PC-9 (cell line): ENCODE measurements at regions not wholly inside any gene's neighbourhood (a gene's known extent, or its start where the extent isn't known, plus 50 kb on each side); places are given as distances from the start of the nearest gene placed in this dataset.

Experiments used
- BruUV-seq: library from RNA; stranded (reverse); fragments of 400-500 nt; replicated peaks from 2 replicates; lab custom pipeline; 2021; lab: Mats Ljungman, UMichigan
- CTCF ChIA-PET: fragments of 300-600 bp; sonication (Branson Sonifier 250); formaldehyde crosslinking; loops from one replicate; lab custom pipeline; 2022; ENCODE audit warnings: antibody characterized with exemption; lab: Charles Lee
- POLR2A ChIA-PET: fragments of 300-600 bp; sonication (Branson Sonifier 250); formaldehyde crosslinking; loops from one replicate; lab custom pipeline; 2022; ENCODE audit warnings: antibody characterized with exemption; ENCODE audit not compliant: unreplicated experiment; lab: Charles Lee
- DNase-seq, 2 experiments: peaks; one replicate each; pipeline versions ENCODE4 v3.0.0 to v3.0.0-alpha.2; 2015 to 2022; ENCODE audit warnings: mixed read lengths in 1 of 2
- H2AFZ ChIP-seq: fragments of 200-600 bp; sonication (generic); 2 replicates; pipeline ENCODE4 v1.8.1; 2017; ENCODE audit warnings: antibody characterized with exemption
- H3F3A ChIP-seq: fragments of 200-600 bp; sonication (generic); 2 replicates; pipeline ENCODE4 v1.8.1; 2017; ENCODE audit warnings: antibody characterized with exemption, mild to moderate bottlenecking, low read depth; ENCODE audit not compliant: insufficient read depth
- H3K27ac ChIP-seq: fragments of 200-600 bp; sonication (generic); 2 replicates; pipeline ENCODE4 v1.6.1; 2016; ENCODE audit warnings: mixed run types
- H3K27me3 ChIP-seq: fragments of 200-600 bp; sonication (generic); 2 replicates; pipeline ENCODE4 v1.6.1; 2016; ENCODE audit warnings: low read depth, mixed run types; ENCODE audit not compliant: insufficient read depth
- H3K36me3 ChIP-seq: fragments of 200-600 bp; sonication (generic); 2 replicates; pipeline ENCODE4 v1.6.1; 2016; ENCODE audit warnings: low read depth, mixed run types
- H3K4me1 ChIP-seq: fragments of 200-600 bp; sonication (generic); replicated peaks from 2 replicates; pipeline ENCODE4 v1.6.1; 2016; ENCODE audit warnings: mixed run types; ENCODE audit not compliant: insufficient read depth
- H3K4me2 ChIP-seq: fragments of 200-600 bp; sonication (generic); 2 replicates; pipeline ENCODE4 v1.6.1; 2017; ENCODE audit warnings: mixed run types
- H3K4me3 ChIP-seq: fragments of 200-600 bp; sonication (generic); 2 replicates; pipeline ENCODE4 v1.6.1; 2016; ENCODE audit warnings: mixed run types
- H3K79me2 ChIP-seq: fragments of 200-600 bp; sonication (generic); 2 replicates; pipeline ENCODE4 v1.6.1; 2017; ENCODE audit warnings: low read depth, mixed run types
- H3K9me2 ChIP-seq: fragments of 200-600 bp; sonication (generic); 2 replicates; pipeline ENCODE4 v1.8.1; 2017; ENCODE audit warnings: mild to moderate bottlenecking; ENCODE audit not compliant: insufficient read depth
- H3K9me3 ChIP-seq: fragments of 200-600 bp; sonication (generic); 2 replicates; pipeline ENCODE4 v1.8.1; 2016; ENCODE audit warnings: low read depth; ENCODE audit not compliant: insufficient read depth
- H4K20me1 ChIP-seq: fragments of 200-600 bp; sonication (generic); 2 replicates; pipeline ENCODE4 v1.8.1; 2017; ENCODE audit not compliant: insufficient read depth
- EZH2 ChIP-seq: fragments of 200-600 bp; sonication (generic); IDR thresholded peaks from 2 replicates; pipeline ENCODE4 v1.8.0; 2017; ENCODE audit warnings: antibody characterized with exemption, low read depth
- intact Hi-C: fragments of 100-400 bp; cut with micrococcal nuclease; formaldehyde crosslinking; loops from one replicate; pipeline ENCODE4 v1.10.0; 2022; ENCODE audit not compliant: unreplicated experiment
- TF ChIP-seq, protein P1 (sequence below): fragments of 200-600 bp; sonication (generic); conservative IDR thresholded peaks from 2 replicates; pipeline ENCODE4 v1.6.1; 2017; ENCODE audit warnings: mixed run types, antibody characterized with exemption, mild to moderate bottlenecking, moderate library complexity

DNA sequence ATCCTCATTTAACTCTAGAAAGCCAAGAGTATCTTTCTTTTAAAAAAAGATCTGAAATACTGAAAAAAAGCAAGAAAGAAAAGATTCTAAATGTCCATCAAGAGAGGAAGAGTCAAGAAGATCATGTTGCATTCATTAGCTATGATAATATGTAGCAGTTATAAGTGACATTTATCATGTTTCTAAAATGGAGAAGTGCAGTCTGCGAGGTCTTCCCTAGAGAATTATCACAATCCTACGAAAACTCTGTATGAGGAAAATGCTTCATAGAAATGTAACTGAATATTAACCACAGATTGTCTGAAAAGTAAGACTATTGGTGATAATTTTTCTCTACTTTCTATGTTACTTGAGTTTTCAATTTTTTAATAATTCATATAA is 77.4 kb upstream of the USP47 start:
- no peaks in the 10 kb centered on the region for H3K9me2 ChIP-seq
- no peaks in the 10 kb centered on the region for H3K79me2 ChIP-seq
- no peak for DNase-seq
- no peaks in the 10 kb centered on the region for H3K9me3 ChIP-seq
- H3K36me3 ChIP-seq = no peaks in the 10 kb centered on the region
- no peak overlapping the region for H3K27ac ChIP-seq
- H3K27me3 ChIP-seq = peaks cover 71% of the 10 kb centered on the region
- H4K20me1 ChIP-seq = no peaks in the 10 kb centered on the region
- no TSS peak for BruUV-seq
- ChIA-PET POLR2A (no interaction called here), CTCF (no interaction called here)
- H3K4me3 ChIP-seq = no peak overlapping the region
- H3K4me1 ChIP-seq = no peaks in the 10 kb centered on the region
- intact Hi-C loops = no loop called here
- no peak overlapping the region for H2AFZ ChIP-seq
- no peak for TF ChIP-seq EZH2
- TF ChIP-seq, protein P1, sequence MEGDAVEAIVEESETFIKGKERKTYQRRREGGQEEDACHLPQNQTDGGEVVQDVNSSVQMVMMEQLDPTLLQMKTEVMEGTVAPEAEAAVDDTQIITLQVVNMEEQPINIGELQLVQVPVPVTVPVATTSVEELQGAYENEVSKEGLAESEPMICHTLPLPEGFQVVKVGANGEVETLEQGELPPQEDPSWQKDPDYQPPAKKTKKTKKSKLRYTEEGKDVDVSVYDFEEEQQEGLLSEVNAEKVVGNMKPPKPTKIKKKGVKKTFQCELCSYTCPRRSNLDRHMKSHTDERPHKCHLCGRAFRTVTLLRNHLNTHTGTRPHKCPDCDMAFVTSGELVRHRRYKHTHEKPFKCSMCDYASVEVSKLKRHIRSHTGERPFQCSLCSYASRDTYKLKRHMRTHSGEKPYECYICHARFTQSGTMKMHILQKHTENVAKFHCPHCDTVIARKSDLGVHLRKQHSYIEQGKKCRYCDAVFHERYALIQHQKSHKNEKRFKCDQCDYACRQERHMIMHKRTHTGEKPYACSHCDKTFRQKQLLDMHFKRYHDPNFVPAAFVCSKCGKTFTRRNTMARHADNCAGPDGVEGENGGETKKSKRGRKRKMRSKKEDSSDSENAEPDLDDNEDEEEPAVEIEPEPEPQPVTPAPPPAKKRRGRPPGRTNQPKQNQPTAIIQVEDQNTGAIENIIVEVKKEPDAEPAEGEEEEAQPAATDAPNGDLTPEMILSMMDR = no peak
- H3F3A ChIP-seq = no peaks in the 10 kb centered on the region
- no peak overlapping the region for H3K4me2 ChIP-seq

DNA sequence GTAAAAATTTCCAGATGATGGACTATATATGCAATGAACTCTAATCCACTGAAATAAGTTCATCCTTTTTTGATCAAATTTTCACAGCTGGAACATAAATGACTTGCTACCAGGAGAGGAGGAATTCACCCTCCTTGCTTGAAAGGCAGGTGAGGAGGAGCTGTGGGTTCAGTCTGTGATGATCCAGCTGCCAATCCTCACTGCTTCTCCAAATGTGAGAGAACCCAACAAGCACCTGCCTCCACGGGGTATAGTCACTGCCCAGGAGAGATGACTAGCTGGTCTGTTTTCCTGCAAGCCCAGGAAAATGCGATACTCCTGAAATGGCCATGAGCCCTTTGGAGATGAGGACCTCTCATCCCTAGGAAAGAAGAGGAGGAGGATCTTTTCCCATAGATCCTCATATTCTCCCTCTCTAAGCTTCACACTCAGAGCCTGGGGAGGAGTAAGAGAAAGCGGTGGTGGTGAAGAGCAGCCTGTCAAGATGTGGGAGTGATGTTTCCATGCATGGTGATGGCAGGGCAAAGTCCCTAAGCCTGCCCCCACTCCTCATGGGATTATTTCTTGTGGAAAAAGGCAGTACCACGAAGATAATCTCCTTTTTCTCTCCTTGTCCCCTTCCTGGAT is 77.9 kb upstream of the USP47 start:
- DNase-seq = no peak
- no peaks in the 10 kb centered on the region for H4K20me1 ChIP-seq
- H3K9me3 ChIP-seq = no peaks in the 10 kb centered on the region
- BruUV-seq = no TSS peak
- CTCF ChIA-PET = no interaction called here
- no peak overlapping the region for H2AFZ ChIP-seq
- H3K79me2 ChIP-seq = no peaks in the 10 kb centered on the region
- no peaks in the 10 kb centered on the region for H3K4me1 ChIP-seq
- POLR2A ChIA-PET = no interaction called here
- H3K4me3 ChIP-seq = no peak overlapping the region
- peaks cover 76% of the 10 kb centered on the region for H3K27me3 ChIP-seq
- H3F3A ChIP-seq = no peaks in the 10 kb centered on the region
- no peak for TF ChIP-seq EZH2
- TF ChIP-seq, protein P1 = no peak
- no peaks in the 10 kb centered on the region for H3K36me3 ChIP-seq
- no peak overlapping the region for H3K27ac ChIP-seq
- intact Hi-C loops = no loop called here
- no peak overlapping the region for H3K4me2 ChIP-seq
- no peaks in the 10 kb centered on the region for H3K9me2 ChIP-seq

DNA sequence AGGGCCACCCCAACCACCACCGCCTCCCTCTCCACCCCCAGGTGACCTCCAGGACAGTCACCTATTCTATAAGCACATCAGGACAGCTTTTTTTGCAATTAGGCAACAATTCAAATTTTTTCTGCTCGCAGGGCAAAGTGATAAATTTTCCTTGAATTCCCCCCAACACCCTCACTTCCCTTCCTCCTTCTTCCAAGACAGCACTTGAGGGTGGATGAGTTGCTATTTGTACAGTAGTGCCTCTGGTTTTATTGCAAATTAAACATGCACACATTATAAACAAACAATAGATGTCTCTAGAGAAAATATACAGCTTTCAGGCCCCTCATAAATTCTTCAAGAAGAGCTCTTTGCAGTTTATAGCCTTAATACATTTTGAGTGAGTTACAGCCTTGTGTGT is 80.9 kb upstream of the USP47 start:
- H3F3A ChIP-seq = no peaks in the 10 kb centered on the region
- H3K9me2 ChIP-seq = no peaks in the 10 kb centered on the region
- TF ChIP-seq EZH2 = no peak
- TF ChIP-seq, protein P1 = no peak
- H3K4me3 ChIP-seq = no peak overlapping the region
- peaks cover 83% of the 10 kb centered on the region for H3K27me3 ChIP-seq
- H3K27ac ChIP-seq = no peak overlapping the region
- no TSS peak for BruUV-seq
- intact Hi-C loops = no loop called here
- no peak for DNase-seq
- no peaks in the 10 kb centered on the region for H3K79me2 ChIP-seq
- H4K20me1 ChIP-seq = no peaks in the 10 kb centered on the region
- no peaks in the 10 kb centered on the region for H3K36me3 ChIP-seq
- CTCF ChIA-PET = no interaction called here
- H3K4me1 ChIP-seq = no peaks in the 10 kb centered on the region
- H3K9me3 ChIP-seq = no peaks in the 10 kb centered on the region
- H2AFZ ChIP-seq = no peak overlapping the region
- H3K4me2 ChIP-seq = no peak overlapping the region
- POLR2A ChIA-PET = no interaction called here
